ENCODE measurements at regions not wholly inside any gene's neighbourhood (a gene's known extent, or its start where the extent isn't known, plus 50 kb on each side); places are given as distances from the start of the nearest gene placed in this dataset.

DNA sequence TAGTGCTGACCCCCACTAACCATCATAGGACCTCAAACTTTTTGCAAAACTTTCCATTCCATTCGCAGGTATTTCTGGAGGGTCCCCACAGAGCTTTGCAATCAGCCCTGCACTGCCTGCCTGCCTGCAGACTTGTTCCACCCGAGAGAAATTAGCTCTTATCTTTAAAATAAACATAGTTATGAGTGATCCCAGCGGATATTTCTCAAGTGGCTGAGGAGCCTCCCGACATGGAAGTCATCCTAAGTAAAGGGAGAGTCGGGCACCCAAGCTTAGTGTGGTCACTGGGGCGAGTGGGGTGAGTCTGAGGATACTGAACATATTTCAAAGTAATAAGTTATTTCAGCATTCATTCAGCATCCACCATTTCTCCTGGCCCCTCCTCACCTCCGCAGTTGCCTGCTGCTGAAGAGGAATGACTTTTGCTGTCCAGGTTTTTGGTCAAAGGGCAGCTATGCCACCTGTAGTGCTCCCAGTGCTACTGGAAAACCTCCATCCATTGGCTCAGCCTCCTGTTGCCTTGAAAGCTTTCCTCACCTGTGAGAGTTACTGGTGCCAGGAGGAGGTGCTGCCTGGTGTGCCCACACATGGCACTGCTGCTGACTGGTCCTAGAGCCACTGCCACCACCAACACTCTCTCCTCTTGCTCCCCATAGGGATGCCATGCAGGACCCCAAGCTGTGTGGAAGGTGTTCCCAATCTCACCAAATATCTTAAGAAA lies 89.7 kb upstream of the PCSK1 start:
- no peak for DNase-seq (ENCODE audit: low read depth)
- POLR2A ChIA-PET = no interaction called here
- CTCF ChIA-PET = no interaction called here

DNA sequence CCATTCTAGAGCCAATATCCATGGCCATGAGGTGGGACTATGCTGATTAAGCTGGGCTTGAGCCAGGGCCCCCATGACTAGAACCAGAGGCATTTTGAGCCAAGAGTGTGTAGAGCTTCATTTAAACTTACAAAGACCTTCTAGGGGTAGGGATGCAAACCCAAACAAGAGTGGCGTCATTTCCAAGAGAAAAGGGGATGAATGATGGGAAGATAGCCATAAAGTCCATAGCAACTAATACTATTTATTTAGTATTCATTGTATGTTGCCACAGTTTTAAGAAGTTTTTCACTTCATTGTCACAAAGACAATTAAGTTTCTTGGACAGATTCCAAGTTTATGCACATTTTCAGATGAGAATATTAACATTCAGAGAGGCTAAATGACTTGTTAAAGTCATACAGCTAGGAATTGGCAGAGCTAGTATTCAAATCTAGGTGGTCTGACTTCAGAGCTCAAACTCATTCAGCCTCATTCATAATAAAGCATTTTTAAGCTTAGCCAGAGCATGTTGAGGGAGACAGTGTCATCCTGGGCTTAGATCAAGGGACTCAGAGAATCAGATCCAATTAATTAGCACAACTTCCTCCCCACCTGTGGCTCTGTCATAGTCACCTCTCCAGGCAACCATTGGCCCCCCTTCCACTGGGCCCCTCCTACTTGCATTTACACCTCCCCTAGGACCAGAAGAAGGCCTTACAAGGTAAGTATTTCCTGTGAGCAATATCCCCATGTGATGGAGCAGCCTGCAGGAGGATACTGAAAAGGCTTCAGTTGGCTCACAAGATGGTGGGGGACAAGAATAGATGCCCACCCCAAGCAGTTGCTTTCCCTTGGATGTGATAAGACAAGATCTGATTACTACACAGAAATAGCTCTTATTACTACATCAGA lies 95.0 kb upstream of the PCSK1 start:
- no peaks in the 10 kb centered on the region for H3K36me3 ChIP-seq (ENCODE audit: control insufficient read depth, insufficient read depth, low read length)
- POLR2A ChIA-PET = no interaction called here
- CTCF ChIA-PET = interaction anchor here (0.7 kb wide), 1 partner anchor 182 kb away, joined by 3 read pairs; no protein-coding TSS in a partner anchor
- no peaks in the 10 kb centered on the region for H3K27me3 ChIP-seq (ENCODE audit: control insufficient read depth, insufficient read depth, low read length)
- DNase-seq (ENCODE audit: low read depth) = no peak
- no peak overlapping the region for H3K4me3 ChIP-seq (ENCODE audit: low read depth, low read length)
- TF ChIP-seq, protein P1, sequence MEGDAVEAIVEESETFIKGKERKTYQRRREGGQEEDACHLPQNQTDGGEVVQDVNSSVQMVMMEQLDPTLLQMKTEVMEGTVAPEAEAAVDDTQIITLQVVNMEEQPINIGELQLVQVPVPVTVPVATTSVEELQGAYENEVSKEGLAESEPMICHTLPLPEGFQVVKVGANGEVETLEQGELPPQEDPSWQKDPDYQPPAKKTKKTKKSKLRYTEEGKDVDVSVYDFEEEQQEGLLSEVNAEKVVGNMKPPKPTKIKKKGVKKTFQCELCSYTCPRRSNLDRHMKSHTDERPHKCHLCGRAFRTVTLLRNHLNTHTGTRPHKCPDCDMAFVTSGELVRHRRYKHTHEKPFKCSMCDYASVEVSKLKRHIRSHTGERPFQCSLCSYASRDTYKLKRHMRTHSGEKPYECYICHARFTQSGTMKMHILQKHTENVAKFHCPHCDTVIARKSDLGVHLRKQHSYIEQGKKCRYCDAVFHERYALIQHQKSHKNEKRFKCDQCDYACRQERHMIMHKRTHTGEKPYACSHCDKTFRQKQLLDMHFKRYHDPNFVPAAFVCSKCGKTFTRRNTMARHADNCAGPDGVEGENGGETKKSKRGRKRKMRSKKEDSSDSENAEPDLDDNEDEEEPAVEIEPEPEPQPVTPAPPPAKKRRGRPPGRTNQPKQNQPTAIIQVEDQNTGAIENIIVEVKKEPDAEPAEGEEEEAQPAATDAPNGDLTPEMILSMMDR (IDR thresholded peaks at IDR 0.05; ENCODE audit: insufficient read depth, low read depth, low read length) = no peak

More for the DNA sequence above, 89.7 kb upstream of the PCSK1 start:
- no peak overlapping the region for H3K4me3 ChIP-seq (ENCODE audit: low read depth, low read length)
- no peaks in the 10 kb centered on the region for H3K36me3 ChIP-seq (ENCODE audit: control insufficient read depth, insufficient read depth, low read length)
- TF ChIP-seq, protein P1 (IDR thresholded peaks at IDR 0.05; ENCODE audit: insufficient read depth, low read depth, low read length) = no peak
- H3K27me3 ChIP-seq (ENCODE audit: control insufficient read depth, insufficient read depth, low read length) = no peaks in the 10 kb centered on the region; the same call in 1 of the 2 replicates

DNA sequence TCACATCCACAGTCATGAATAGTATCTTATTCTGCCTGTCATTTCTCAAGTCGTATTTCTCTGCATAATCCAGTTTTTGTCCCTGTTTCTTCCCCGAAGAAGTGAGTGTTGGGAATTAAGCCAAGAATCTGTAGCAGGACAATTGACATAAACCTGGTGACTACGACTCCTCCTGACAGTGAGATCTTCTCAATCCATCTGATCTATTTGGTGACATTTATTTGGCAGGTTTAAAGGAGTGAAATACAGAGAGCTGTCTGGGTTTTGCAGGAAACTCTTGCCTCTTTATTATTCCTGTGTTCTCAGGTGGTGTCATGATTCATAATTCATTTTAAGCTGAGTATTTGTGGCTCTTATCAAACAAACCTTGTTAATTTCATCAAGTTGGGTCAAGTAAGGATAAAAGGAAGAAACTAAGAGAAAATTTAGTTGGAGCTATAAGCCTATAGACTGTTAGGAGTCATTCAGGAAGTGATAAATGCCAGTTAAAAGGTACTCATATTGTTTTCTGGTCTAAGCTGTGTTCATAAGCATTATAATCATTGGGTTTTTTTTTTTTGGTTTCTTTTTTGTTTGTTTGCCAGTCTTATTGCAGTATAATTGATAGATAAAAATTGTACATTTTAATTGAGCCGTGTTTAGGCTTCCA lies 95.9 kb upstream of the PCSK1 start:
- TF ChIP-seq, protein P1 (IDR thresholded peaks at IDR 0.05; ENCODE audit: insufficient read depth, low read depth, low read length) = no peak
- CTCF ChIA-PET = interaction anchor here (0.6 kb wide), 1 partner anchor 13 kb away, joined by 3 read pairs; no protein-coding TSS in a partner anchor
- no peak overlapping the region for H3K4me3 ChIP-seq (ENCODE audit: low read depth, low read length)
- no peaks in the 10 kb centered on the region for H3K36me3 ChIP-seq (ENCODE audit: control insufficient read depth, insufficient read depth, low read length)
- POLR2A ChIA-PET = no interaction called here
- DNase-seq (ENCODE audit: low read depth) = no peak
- H3K27me3 ChIP-seq (ENCODE audit: control insufficient read depth, insufficient read depth, low read length) = no peaks in the 10 kb centered on the region

DNA sequence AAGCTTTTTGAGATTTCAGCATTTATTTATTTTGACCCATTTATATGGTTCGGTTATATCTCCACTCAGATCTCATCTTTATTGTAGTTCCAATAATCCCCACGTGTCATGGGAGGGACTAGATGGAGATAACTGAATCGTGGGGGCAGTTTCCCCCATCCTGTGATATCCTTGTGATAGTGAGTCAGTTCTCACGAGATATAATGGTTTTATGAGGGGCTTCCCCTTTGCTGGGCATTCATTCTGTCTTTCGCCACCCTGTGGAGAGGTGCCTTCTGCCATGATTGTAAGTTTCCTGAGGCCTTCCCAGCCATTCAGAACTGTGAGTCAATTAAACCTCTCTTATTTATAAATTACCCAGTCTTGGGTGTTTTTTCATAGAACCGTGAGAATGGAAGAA lies 96.5 kb upstream of the PCSK1 start:
- TF ChIP-seq, protein P1 (IDR thresholded peaks at IDR 0.05; ENCODE audit: insufficient read depth, low read depth, low read length) = no peak
- Histone ChIP-seq H3K27me3 (ENCODE audit: control insufficient read depth, insufficient read depth, low read length) (no peaks in the 10 kb centered on the region), H3K4me3 (ENCODE audit: low read depth, low read length) (no peak overlapping the region), H3K36me3 (ENCODE audit: control insufficient read depth, insufficient read depth, low read length) (no peaks in the 10 kb centered on the region)
- ChIA-PET POLR2A (no interaction called here), CTCF (no interaction called here)
- no peak for DNase-seq (ENCODE audit: low read depth)

DNA sequence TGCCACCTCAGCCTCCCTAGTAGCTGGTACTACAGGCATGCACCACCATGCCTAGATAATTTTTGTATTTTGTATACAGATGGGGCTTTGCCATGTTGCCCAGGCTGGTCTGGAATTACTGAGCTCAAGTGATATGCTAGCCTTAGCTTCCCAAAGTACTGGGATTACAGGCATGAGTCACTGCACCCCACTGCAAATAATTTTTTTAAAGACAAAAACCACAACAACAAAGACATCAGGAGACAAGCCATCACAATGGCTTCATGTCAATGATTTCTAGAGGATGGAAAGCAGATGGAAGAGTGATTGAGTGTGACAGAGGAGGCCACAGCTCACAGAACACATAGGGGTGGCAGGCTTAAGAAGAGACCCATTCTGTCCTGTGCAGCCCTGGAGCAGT lies 97.9 kb upstream of the PCSK1 start:
- TF ChIP-seq, protein P1 (IDR thresholded peaks at IDR 0.05; ENCODE audit: insufficient read depth, low read depth, low read length) = no peak
- no peak overlapping the region for H3K4me3 ChIP-seq (ENCODE audit: low read depth, low read length)
- H3K36me3 ChIP-seq (ENCODE audit: control insufficient read depth, insufficient read depth, low read length) = no peaks in the 10 kb centered on the region
- CTCF ChIA-PET = no interaction called here
- DNase-seq (ENCODE audit: low read depth) = no peak
- no peaks in the 10 kb centered on the region for H3K27me3 ChIP-seq (ENCODE audit: control insufficient read depth, insufficient read depth, low read length)
- POLR2A ChIA-PET = no interaction called here

Data from BJ (cell line).